ENCODE measurements at regions not wholly inside any gene's neighbourhood (a gene's known extent, or its start where the extent isn't known, plus 50 kb on each side); places are given as distances from the start of the nearest gene placed in this dataset.

GRCh38 chr2:44850016-44850415 lies 91.5 kb upstream of the SIX3 start:
- intact Hi-C loops (cut with DNase I) = no loop called here
- Histone ChIP-seq H3K27ac (no peak overlapping the region), H3K4me1 (no peaks in the 10 kb centered on the region), H3K9me3 (no peaks in the 10 kb centered on the region), H3K4me3 (no peak overlapping the region), H3K36me3 (no peaks in the 10 kb centered on the region), H3K27me3 (peaks cover 0 to 38% (median 0%) of the 10 kb centered on the region in 4 donors)
- TF ChIP-seq CTCF (IDR thresholded peaks at IDR 0.05) = no peak
- TF ChIP-seq POLR2A (IDR thresholded peaks at IDR 0.05) = no peak
- 33 to 78% methylated on average over 1 of the region's 1 CpG for WGBS, 2 donors
- no peak for DNase-seq

- H3K27ac ChIP-seq = no peak overlapping the region
- no peaks in the 10 kb centered on the region for H3K4me1 ChIP-seq
- DNase-seq = no peak
- peaks cover 0 to 42% (median 0%) of the 10 kb centered on the region in 4 donors for H3K27me3 ChIP-seq
- intact Hi-C loops (cut with DNase I) = no loop called here
- TF ChIP-seq CTCF (IDR thresholded peaks at IDR 0.05) = no peak
- TF ChIP-seq POLR2A (IDR thresholded peaks at IDR 0.05) = no peak
- H3K9me3 ChIP-seq = no peaks in the 10 kb centered on the region
- H3K4me3 ChIP-seq = no peak overlapping the region
- no peaks in the 10 kb centered on the region for H3K36me3 ChIP-seq
Measured at GRCh38 chr2:44851518-44851917, 90.0 kb upstream of the SIX3 start.

- intact Hi-C loops (cut with DNase I) = no loop called here
- peaks cover 0 to 35% (median 0%) of the 10 kb centered on the region in 4 donors for H3K27me3 ChIP-seq
- H3K27ac ChIP-seq = no peak overlapping the region
- no peak overlapping the region for H3K4me3 ChIP-seq
- TF ChIP-seq POLR2A (IDR thresholded peaks at IDR 0.05) = no peak
- TF ChIP-seq CTCF (IDR thresholded peaks at IDR 0.05) = no peak
- no peaks in the 10 kb centered on the region for H3K36me3 ChIP-seq
- 80 to 85% methylated on average over 2 of the region's 2 CpGs for WGBS, 2 donors
- no peak for DNase-seq
- H3K9me3 ChIP-seq = no peaks in the 10 kb centered on the region
- H3K4me1 ChIP-seq = no peaks in the 10 kb centered on the region
Measured at GRCh38 chr2:44852594-44852993, 88.9 kb upstream of the SIX3 start.

- Histone ChIP-seq H3K27ac (no peak overlapping the region), H3K9me3 (no peaks in the 10 kb centered on the region), H3K36me3 (no peaks in the 10 kb centered on the region), H3K4me3 (no peak overlapping the region), H3K4me1 (no peaks in the 10 kb centered on the region), H3K27me3 (peaks cover 0 to 50% (median 0%) of the 10 kb centered on the region in 4 donors)
- DNase-seq = no peak
- WGBS, 2 donors = 42 to 43% methylated on average over 3 of the region's 3 CpGs
- intact Hi-C loops (cut with DNase I) = no loop called here
- TF ChIP-seq POLR2A (IDR thresholded peaks at IDR 0.05) = no peak
- TF ChIP-seq CTCF (IDR thresholded peaks at IDR 0.05) = no peak
Measured at GRCh38 chr2:44859337-44859736, 82.2 kb upstream of the SIX3 start.

- no peak overlapping the region for H3K4me3 ChIP-seq
- H3K27me3 ChIP-seq = peaks cover 0 to 17% (median 0%) of the 10 kb centered on the region in 4 donors
- H3K36me3 ChIP-seq = no peaks in the 10 kb centered on the region
- intact Hi-C loops (cut with DNase I) = no loop called here
- no peak for DNase-seq
- H3K9me3 ChIP-seq = no peaks in the 10 kb centered on the region
- no peak overlapping the region for H3K27ac ChIP-seq
- H3K4me1 ChIP-seq = no peaks in the 10 kb centered on the region
- WGBS, 2 donors = 69 to 76% methylated on average over 1 of the region's 1 CpG
- TF ChIP-seq CTCF (IDR thresholded peaks at IDR 0.05) (no peak), POLR2A (IDR thresholded peaks at IDR 0.05) (no peak)
Measured at GRCh38 chr2:44866152-44866551, 75.3 kb upstream of the SIX3 start.
